SK-N-MC (cell line): ENCODE measurements at regions not wholly inside any gene's neighbourhood (a gene's known extent, or its start where the extent isn't known, plus 50 kb on each side); places are given as distances from the start of the nearest gene placed in this dataset.
"Not testable (repeated sequence)": the region's sequence is repeated elsewhere in the genome, so short reads cannot be mapped to it uniquely, and the experiment has no call there.

Source experiments
- EZH2 ChIP-seq: fragments of 200-600 bp; sonication (generic); IDR thresholded peaks from one replicate; pipeline ENCODE4 v1.6.1; 2017; ENCODE audit warnings: antibody characterized with exemption
- FOXP2 ChIP-seq: optimal IDR thresholded peaks from 2 replicates; pipeline ENCODE3; 2011; ENCODE audit warnings: mild to moderate bottlenecking, moderate library complexity; ENCODE audit not compliant: insufficient read depth; ENCODE audit errors: extremely low read length, control extremely low read depth

GRCh38 chr1:219545756-219546155 lies 67.1 kb downstream of the ZC3H11B start:
- TF ChIP-seq EZH2, FOXP2: not testable (repeated sequence)
